ENCODE measurements at regions not wholly inside any gene's neighbourhood (a gene's known extent, or its start where the extent isn't known, plus 50 kb on each side); places are given as distances from the start of the nearest gene placed in this dataset.

DNA sequence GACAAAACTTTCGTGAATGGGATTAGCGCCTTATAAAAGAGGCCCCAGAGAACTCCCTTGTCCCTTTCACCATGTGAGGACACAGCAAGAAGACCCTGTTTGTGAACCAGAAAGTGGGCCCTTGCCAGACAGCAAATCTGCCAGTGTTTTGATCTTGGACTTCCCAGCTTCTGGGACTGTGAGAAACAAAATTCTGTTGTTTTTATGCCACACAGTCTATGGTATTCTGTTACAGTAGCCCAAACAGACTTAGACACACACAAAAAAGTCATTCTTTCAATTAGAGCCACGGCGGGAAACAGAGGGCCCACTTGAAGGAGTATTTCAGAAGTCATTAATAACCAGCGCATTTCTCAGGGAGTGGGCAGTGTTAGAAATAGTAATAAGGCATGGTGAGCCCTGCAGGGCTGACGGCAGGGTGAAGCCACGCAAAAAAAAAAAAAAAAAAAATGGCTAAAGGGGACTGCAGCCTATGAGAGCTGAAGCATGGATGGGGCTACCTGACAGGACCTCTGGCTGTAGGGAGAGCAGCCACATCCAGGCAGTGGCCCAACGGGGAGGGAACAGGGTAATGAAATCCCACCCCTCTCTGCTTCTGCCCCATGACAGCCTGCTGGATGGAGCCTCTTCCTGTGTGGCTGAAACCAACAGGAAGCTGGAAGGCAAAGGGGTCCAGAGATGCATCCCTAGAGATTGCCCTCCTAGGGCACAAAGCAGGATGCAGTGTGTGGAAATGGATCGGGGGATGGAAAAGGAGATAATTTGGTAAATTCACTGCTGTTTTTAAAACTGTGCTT lies 189.3 kb downstream of the KCNS3 start:
- no peaks in the 10 kb centered on the region for H3K27me3 ChIP-seq
- intact Hi-C loops (cut with DNase I) = no loop called here
- H3K4me3 ChIP-seq = peak overlapping the region in 1 of 2 donors; percentile 1
- no peak overlapping the region for H3K27ac ChIP-seq
- TF ChIP-seq, protein P1, sequence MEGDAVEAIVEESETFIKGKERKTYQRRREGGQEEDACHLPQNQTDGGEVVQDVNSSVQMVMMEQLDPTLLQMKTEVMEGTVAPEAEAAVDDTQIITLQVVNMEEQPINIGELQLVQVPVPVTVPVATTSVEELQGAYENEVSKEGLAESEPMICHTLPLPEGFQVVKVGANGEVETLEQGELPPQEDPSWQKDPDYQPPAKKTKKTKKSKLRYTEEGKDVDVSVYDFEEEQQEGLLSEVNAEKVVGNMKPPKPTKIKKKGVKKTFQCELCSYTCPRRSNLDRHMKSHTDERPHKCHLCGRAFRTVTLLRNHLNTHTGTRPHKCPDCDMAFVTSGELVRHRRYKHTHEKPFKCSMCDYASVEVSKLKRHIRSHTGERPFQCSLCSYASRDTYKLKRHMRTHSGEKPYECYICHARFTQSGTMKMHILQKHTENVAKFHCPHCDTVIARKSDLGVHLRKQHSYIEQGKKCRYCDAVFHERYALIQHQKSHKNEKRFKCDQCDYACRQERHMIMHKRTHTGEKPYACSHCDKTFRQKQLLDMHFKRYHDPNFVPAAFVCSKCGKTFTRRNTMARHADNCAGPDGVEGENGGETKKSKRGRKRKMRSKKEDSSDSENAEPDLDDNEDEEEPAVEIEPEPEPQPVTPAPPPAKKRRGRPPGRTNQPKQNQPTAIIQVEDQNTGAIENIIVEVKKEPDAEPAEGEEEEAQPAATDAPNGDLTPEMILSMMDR (IDR thresholded peaks at IDR 0.05) = no peak
- peaks cover 0 to 12% of the 10 kb centered on the region in 2 donors for H3K4me1 ChIP-seq
- no peak for DNase-seq (ENCODE audit: low spot score in 2 of 2)
- no peaks in the 10 kb centered on the region for H3K9me3 ChIP-seq
- no peaks in the 10 kb centered on the region for H3K36me3 ChIP-seq

DNA sequence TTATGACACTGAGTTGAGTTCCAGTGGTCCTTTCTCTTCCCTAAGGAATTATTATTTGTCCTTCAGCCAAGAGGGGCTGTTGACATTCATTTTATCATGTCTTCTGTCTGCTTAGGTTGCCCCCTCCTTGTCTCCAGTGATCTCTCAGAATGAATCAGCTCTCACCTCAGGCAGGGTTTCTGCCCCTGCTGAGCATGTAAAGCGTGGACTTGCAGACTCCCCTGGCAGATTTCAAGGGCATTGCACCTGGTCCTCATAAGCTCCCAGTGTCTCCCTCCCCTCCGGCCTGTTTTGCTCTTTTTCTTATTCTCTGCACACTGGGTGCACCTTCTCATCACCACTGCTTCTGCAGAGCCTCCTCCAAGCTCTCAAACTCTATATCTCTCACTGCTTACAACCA lies 188.4 kb downstream of the KCNS3 start:
- Histone ChIP-seq H3K27me3 (no peaks in the 10 kb centered on the region), H3K9me3 (no peaks in the 10 kb centered on the region), H3K4me1 (peaks cover 0 to 13% of the 10 kb centered on the region in 2 donors), H3K27ac (no peak overlapping the region), H3K4me3 (no peak overlapping the region), H3K36me3 (no peaks in the 10 kb centered on the region)
- intact Hi-C loops (cut with DNase I) = no loop called here
- TF ChIP-seq, protein P1 (IDR thresholded peaks at IDR 0.05) = no peak
- no peak for DNase-seq (ENCODE audit: low spot score in 2 of 2)

DNA sequence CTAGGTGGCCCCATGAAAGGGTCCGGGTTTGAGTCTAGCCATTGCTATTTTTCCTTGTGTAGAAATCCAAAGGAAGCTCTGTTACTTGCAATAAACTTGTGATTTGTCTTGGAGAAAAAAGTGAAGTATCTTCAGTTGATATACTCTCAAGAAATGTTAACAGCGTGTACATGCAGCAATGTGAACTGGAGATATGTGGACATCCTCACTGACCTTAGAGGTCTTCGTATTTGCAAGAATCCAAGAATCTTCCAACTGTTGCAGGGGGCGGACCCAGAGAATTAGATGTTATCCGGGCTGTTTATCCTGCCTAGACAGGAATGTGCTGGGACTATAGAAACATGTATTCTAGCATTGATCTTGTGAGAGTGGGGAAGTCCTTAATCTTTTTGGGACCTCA lies 187.6 kb downstream of the KCNS3 start:
- no peak for DNase-seq (ENCODE audit: low spot score in 2 of 2)
- no peaks in the 10 kb centered on the region for H3K27me3 ChIP-seq
- H3K4me1 ChIP-seq = peaks cover 0 to 13% of the 10 kb centered on the region in 2 donors
- TF ChIP-seq, protein P1 (IDR thresholded peaks at IDR 0.05) = no peak
- intact Hi-C loops (cut with DNase I) = no loop called here
- H3K27ac ChIP-seq = no peak overlapping the region
- no peaks in the 10 kb centered on the region for H3K36me3 ChIP-seq
- no peak overlapping the region for H3K4me3 ChIP-seq
- no peaks in the 10 kb centered on the region for H3K9me3 ChIP-seq

DNA sequence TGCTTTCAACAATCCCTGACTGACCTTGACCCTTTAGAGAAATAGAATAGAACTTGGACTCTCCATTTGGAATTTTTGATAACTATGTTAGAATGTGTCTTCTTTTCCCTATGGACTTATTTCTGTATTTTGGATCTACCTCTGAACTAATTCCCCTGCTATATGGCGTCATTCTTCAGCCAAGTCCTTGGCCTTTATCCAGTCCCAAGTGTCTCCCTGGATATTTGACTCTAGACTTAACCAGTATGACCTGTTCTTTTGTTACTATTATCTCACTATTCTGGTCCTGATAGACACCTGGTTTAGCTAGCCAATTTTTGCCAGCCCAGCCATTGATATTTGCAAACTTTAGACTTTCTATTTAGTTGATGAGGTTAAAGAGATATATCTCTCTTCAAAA lies 186.8 kb downstream of the KCNS3 start:
- Histone ChIP-seq H3K27me3 (no peaks in the 10 kb centered on the region), H3K4me1 (peaks cover 0 to 13% of the 10 kb centered on the region in 2 donors), H3K9me3 (no peaks in the 10 kb centered on the region), H3K27ac (no peak overlapping the region), H3K36me3 (no peaks in the 10 kb centered on the region), H3K4me3 (no peak overlapping the region)
- no peak for DNase-seq (ENCODE audit: low spot score in 2 of 2)
- intact Hi-C loops (cut with DNase I) = no loop called here
- TF ChIP-seq, protein P1 (IDR thresholded peaks at IDR 0.05) = no peak

DNA sequence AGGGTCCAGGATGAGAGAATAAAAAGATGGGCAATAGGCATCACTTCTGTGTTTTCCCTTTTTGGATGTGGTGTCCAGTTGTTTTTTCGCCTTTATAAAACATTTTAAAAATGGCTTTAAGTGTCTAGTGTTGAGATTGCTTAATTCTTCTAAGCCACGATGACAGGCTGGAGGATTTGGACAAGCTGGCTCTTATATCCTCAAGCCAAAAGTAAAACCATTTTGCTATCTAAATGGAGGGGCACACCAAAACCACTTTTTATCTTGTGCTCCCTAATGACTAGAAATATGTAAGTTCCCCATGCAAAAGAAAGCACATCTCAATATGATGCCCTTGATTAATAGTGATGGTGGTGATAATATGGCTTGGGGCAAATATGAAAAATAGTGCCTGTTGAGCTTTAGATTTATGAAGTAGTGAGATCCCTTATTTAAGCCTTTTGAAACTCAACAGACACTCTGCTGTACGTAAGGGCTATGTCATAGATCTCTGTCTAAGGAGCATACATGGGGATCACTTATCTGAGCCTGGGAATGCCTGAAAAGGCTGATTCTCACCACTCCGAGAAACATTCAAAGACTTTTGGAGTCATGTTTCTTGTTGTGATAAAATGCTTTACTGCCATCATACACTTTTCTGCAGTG lies 185.5 kb downstream of the KCNS3 start:
- H3K4me3 ChIP-seq = no peak overlapping the region
- H3K9me3 ChIP-seq = no peaks in the 10 kb centered on the region
- TF ChIP-seq, protein P1 (IDR thresholded peaks at IDR 0.05) = no peak
- peaks cover 0 to 13% of the 10 kb centered on the region in 2 donors for H3K4me1 ChIP-seq
- H3K36me3 ChIP-seq = no peaks in the 10 kb centered on the region
- DNase-seq (ENCODE audit: low spot score in 2 of 2) = no peak
- H3K27me3 ChIP-seq = no peaks in the 10 kb centered on the region
- intact Hi-C loops (cut with DNase I) = no loop called here
- no peak overlapping the region for H3K27ac ChIP-seq
